ENCODE measurements at regions not wholly inside any gene's neighbourhood (a gene's known extent, or its start where the extent isn't known, plus 50 kb on each side); places are given as distances from the start of the nearest gene placed in this dataset.
"Not testable (repeated sequence)": the region's sequence is repeated elsewhere in the genome, so short reads cannot be mapped to it uniquely, and the experiment has no call there.

- no peak overlapping the region for H3K27ac Mint-ChIP-seq (ENCODE audit: unreplicated experiment)
- peak overlapping the region; percentile 58 for H3K4me3 Mint-ChIP-seq
- DNase-seq (ENCODE audit: low read depth, low spot score), result no peak
- H3K27me3 Mint-ChIP-seq (ENCODE audit: low read depth), result no peaks in the 10 kb centered on the region
- H3K4me1 Mint-ChIP-seq, result peaks cover 16% of the 10 kb centered on the region
- peaks cover 15% of the 10 kb centered on the region for H3K9me3 Mint-ChIP-seq
- peaks cover 24% of the 10 kb centered on the region for H3K36me3 Mint-ChIP-seq (ENCODE audit: low read depth)
- no peak for TF ChIP-seq CTCF (conservative IDR thresholded peaks at IDR 0.05)
Measured at GRCh38 chr3:6491768-6492167, 369.1 kb upstream of the GRM7 start.

DNA sequence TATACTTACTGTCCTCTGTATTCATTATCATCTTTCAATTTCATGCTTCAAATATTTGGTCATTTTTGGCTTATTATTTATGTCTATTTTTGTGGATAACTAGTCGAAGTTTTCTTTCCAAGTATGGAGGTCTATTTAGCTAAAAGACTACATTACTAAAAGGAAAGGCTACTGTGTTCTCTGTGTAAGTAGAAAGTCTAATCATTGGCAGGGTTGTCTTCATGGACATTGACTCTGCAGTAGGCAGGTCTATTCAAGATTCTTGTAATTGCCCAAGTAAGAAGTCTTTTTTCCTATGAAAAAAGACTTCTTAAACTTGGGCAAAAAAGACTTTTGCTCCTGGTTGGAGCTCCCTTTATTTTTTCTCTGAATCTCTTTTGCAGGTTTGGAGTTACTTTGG, 368.6 kb upstream of the GRM7 start:
- H3K4me3 Mint-ChIP-seq, result peak overlapping the region; percentile 58
- peaks cover 24% of the 10 kb centered on the region for H3K36me3 Mint-ChIP-seq (ENCODE audit: low read depth)
- peaks cover 16% of the 10 kb centered on the region for H3K9me3 Mint-ChIP-seq
- DNase-seq (ENCODE audit: low read depth, low spot score), result no peak
- no peaks in the 10 kb centered on the region for H3K27me3 Mint-ChIP-seq (ENCODE audit: low read depth)
- TF ChIP-seq CTCF (conservative IDR thresholded peaks at IDR 0.05), result no peak
- peaks cover 16% of the 10 kb centered on the region for H3K4me1 Mint-ChIP-seq
- no peak overlapping the region for H3K27ac Mint-ChIP-seq (ENCODE audit: unreplicated experiment)

- DNase-seq (ENCODE audit: low read depth, low spot score); H3K27ac Mint-ChIP-seq (ENCODE audit: unreplicated experiment); H3K4me3 Mint-ChIP-seq; H3K27me3 Mint-ChIP-seq (ENCODE audit: low read depth); H3K4me1 Mint-ChIP-seq: not testable (repeated sequence)
- H3K36me3 Mint-ChIP-seq (ENCODE audit: low read depth), result peaks cover 25% of the 10 kb centered on the region
- peaks cover 23% of the 10 kb centered on the region for H3K9me3 Mint-ChIP-seq
Measured at GRCh38 chr3:6498944-6499343, 362.0 kb upstream of the GRM7 start.

GRCh38 chr3:6504347-6504746, 356.6 kb upstream of the GRM7 start:
- Mint-ChIP-seq H3K27ac (ENCODE audit: unreplicated experiment) (no peak overlapping the region), H3K4me3 (no peak overlapping the region), H3K27me3 (ENCODE audit: low read depth) (no peaks in the 10 kb centered on the region), H3K4me1 (no peaks in the 10 kb centered on the region), H3K9me3 (peaks cover 28% of the 10 kb centered on the region), H3K36me3 (ENCODE audit: low read depth) (peaks cover 19% of the 10 kb centered on the region)
- TF ChIP-seq CTCF (conservative IDR thresholded peaks at IDR 0.05), result no peak
- no peak for DNase-seq (ENCODE audit: low read depth, low spot score)

GRCh38 chr3:6504834-6505233, 356.1 kb upstream of the GRM7 start:
- no peak for DNase-seq (ENCODE audit: low read depth, low spot score)
- Mint-ChIP-seq H3K27me3 (ENCODE audit: low read depth) (no peaks in the 10 kb centered on the region), H3K4me1 (no peaks in the 10 kb centered on the region), H3K4me3 (no peak overlapping the region), H3K36me3 (ENCODE audit: low read depth) (peaks cover 19% of the 10 kb centered on the region), H3K27ac (ENCODE audit: unreplicated experiment) (no peak overlapping the region), H3K9me3 (peaks cover 25% of the 10 kb centered on the region)
- no peak for TF ChIP-seq CTCF (conservative IDR thresholded peaks at IDR 0.05)

GRCh38 chr3:6508410-6508759, 352.5 kb upstream of the GRM7 start:
- no peaks in the 10 kb centered on the region for H3K27me3 Mint-ChIP-seq (ENCODE audit: low read depth)
- TF ChIP-seq CTCF (conservative IDR thresholded peaks at IDR 0.05), result no peak
- H3K4me1 Mint-ChIP-seq, result no peaks in the 10 kb centered on the region
- H3K36me3 Mint-ChIP-seq (ENCODE audit: low read depth), result peaks cover 11% of the 10 kb centered on the region
- H3K27ac Mint-ChIP-seq (ENCODE audit: unreplicated experiment), result no peak overlapping the region
- H3K9me3 Mint-ChIP-seq, result peaks cover 13% of the 10 kb centered on the region
- DNase-seq (ENCODE audit: low read depth, low spot score), result no peak
- H3K4me3 Mint-ChIP-seq, result no peak overlapping the region

All from neural crest cell (in vitro differentiated cells).